ENCODE measurements at regions not wholly inside any gene's neighbourhood (a gene's known extent, or its start where the extent isn't known, plus 50 kb on each side); places are given as distances from the start of the nearest gene placed in this dataset.

- intact Hi-C loops (cut with DNase I): no loop called here
- no peak overlapping the region for H3K4me3 ChIP-seq
- TF ChIP-seq POLR2A (IDR thresholded peaks at IDR 0.05): no peak
- no peaks in the 10 kb centered on the region for H3K9me3 ChIP-seq
- DNase-seq: no peak
- H3K4me1 ChIP-seq (ENCODE audit: insufficient read depth): no peaks in the 10 kb centered on the region
- no peaks in the 10 kb centered on the region for H3K36me3 ChIP-seq
- 75 to 81% (median 79%) methylated on average over 6 of the region's 6 CpGs for WGBS, 3 donors
- H3K27ac ChIP-seq: no peak overlapping the region
- H3K27me3 ChIP-seq: no peaks in the 10 kb centered on the region
These were observed 589.1 kb upstream of the SLC8A1 start for GRCh38 chr2:41040782-41041520.

DNA sequence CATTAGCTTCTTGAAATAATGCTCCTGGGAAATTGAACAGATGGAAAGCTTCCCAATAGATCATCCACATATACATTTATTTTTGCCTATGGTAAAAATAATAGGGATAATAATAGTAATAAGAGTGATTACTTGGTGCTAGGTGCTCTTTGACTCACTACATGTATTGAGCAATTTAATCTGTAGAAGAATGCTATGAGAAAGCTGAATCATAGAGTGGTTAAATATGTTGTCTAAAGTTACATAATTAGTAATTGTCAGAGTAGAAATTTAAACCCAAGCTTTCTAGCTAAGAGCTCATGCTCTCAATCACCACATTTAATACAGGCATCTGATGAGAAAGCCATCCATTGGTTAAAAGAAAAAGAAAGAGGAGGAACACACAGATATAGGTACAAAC lies 590.5 kb upstream of the SLC8A1 start:
- intact Hi-C loops (cut with DNase I): no loop called here

GRCh38 chr2:41061356-41061755 lies 609.5 kb upstream of the SLC8A1 start:
- Histone ChIP-seq H3K4me1 (ENCODE audit: insufficient read depth) (no peaks in the 10 kb centered on the region), H3K27me3 (no peaks in the 10 kb centered on the region), H3K36me3 (no peaks in the 10 kb centered on the region), H3K9me3 (no peaks in the 10 kb centered on the region), H3K27ac (no peak overlapping the region), H3K4me3 (no peak overlapping the region)
- intact Hi-C loops (cut with DNase I): no loop called here
- no peak for TF ChIP-seq POLR2A (IDR thresholded peaks at IDR 0.05)
- no peak for TF ChIP-seq EP300 (IDR thresholded peaks at IDR 0.05)
- TF ChIP-seq, protein P1, sequence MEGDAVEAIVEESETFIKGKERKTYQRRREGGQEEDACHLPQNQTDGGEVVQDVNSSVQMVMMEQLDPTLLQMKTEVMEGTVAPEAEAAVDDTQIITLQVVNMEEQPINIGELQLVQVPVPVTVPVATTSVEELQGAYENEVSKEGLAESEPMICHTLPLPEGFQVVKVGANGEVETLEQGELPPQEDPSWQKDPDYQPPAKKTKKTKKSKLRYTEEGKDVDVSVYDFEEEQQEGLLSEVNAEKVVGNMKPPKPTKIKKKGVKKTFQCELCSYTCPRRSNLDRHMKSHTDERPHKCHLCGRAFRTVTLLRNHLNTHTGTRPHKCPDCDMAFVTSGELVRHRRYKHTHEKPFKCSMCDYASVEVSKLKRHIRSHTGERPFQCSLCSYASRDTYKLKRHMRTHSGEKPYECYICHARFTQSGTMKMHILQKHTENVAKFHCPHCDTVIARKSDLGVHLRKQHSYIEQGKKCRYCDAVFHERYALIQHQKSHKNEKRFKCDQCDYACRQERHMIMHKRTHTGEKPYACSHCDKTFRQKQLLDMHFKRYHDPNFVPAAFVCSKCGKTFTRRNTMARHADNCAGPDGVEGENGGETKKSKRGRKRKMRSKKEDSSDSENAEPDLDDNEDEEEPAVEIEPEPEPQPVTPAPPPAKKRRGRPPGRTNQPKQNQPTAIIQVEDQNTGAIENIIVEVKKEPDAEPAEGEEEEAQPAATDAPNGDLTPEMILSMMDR (IDR thresholded peaks at IDR 0.05): no peak
- no peak for DNase-seq

More for the DNA sequence above, 590.5 kb upstream of the SLC8A1 start:
- TF ChIP-seq EP300 (IDR thresholded peaks at IDR 0.05) (no peak), POLR2A (IDR thresholded peaks at IDR 0.05) (no peak)
- TF ChIP-seq, protein P1 (IDR thresholded peaks at IDR 0.05): no peak
- Histone ChIP-seq H3K27me3 (no peaks in the 10 kb centered on the region), H3K27ac (no peak overlapping the region), H3K4me3 (no peak overlapping the region), H3K36me3 (no peaks in the 10 kb centered on the region), H3K4me1 (ENCODE audit: insufficient read depth) (no peaks in the 10 kb centered on the region), H3K9me3 (no peaks in the 10 kb centered on the region)
- no peak for DNase-seq

- Histone ChIP-seq H3K27me3 (no peaks in the 10 kb centered on the region), H3K36me3 (no peaks in the 10 kb centered on the region), H3K4me3 (no peak overlapping the region), H3K4me1 (ENCODE audit: insufficient read depth) (no peaks in the 10 kb centered on the region), H3K27ac (no peak overlapping the region), H3K9me3 (no peaks in the 10 kb centered on the region)
- intact Hi-C loops (cut with DNase I): no loop called here
- TF ChIP-seq, protein P1 (IDR thresholded peaks at IDR 0.05): no peak
- TF ChIP-seq EP300 (IDR thresholded peaks at IDR 0.05) (no peak), POLR2A (IDR thresholded peaks at IDR 0.05) (no peak)
- no peak for DNase-seq
- 94 to 98% (median 94%) methylated on average over 1 of the region's 1 CpG for WGBS, 3 donors
These were observed 610.4 kb upstream of the SLC8A1 start for GRCh38 chr2:41062336-41062735.

GRCh38 chr2:41066168-41066567 lies 614.3 kb upstream of the SLC8A1 start:
- Histone ChIP-seq H3K27ac (no peak overlapping the region), H3K4me1 (ENCODE audit: insufficient read depth) (no peaks in the 10 kb centered on the region), H3K27me3 (no peaks in the 10 kb centered on the region), H3K36me3 (no peaks in the 10 kb centered on the region), H3K9me3 (no peaks in the 10 kb centered on the region), H3K4me3 (no peak overlapping the region)
- 71 to 95% (median 95%) methylated on average over 2 of the region's 2 CpGs for WGBS, 3 donors
- no peak for DNase-seq
- TF ChIP-seq, protein P1 (IDR thresholded peaks at IDR 0.05): no peak
- TF ChIP-seq EP300 (IDR thresholded peaks at IDR 0.05): no peak
- TF ChIP-seq POLR2A (IDR thresholded peaks at IDR 0.05): no peak
- intact Hi-C loops (cut with DNase I): no loop called here
